Neuronal stem cell (in vitro differentiated cells): ENCODE measurements at regions not wholly inside any gene's neighbourhood (a gene's known extent, or its start where the extent isn't known, plus 50 kb on each side); places are given as distances from the start of the nearest gene placed in this dataset.

ENCODE experiments used
- DNase-seq: peaks from one replicate; pipeline ENCODE4 v3.0.0-alpha.2; 2013; ENCODE audit warnings: low spot score
- H2AFZ ChIP-seq: one replicate; pipeline ENCODE4 v1.6.1; 2013; ENCODE audit warnings: mild to moderate bottlenecking, low read length, inconsistent platforms
- H2AK5ac ChIP-seq: 2 replicates; pipeline ENCODE4 v1.6.1; 2013; ENCODE audit warnings: low read depth, mild to moderate bottlenecking, inconsistent platforms, low read length, moderate library complexity, mixed read lengths
- H2BK120ac ChIP-seq: 2 replicates; pipeline ENCODE4 v1.6.1; 2013; ENCODE audit warnings: low read depth, mild to moderate bottlenecking, inconsistent platforms, low read length, moderate library complexity, mixed read lengths
- H2BK12ac ChIP-seq: one replicate; pipeline ENCODE4 v1.6.1; 2013; ENCODE audit warnings: low read length, inconsistent platforms
- H2BK15ac ChIP-seq: 2 replicates; pipeline ENCODE4 v1.6.1; 2013; ENCODE audit warnings: mild to moderate bottlenecking, low read length, inconsistent platforms, mixed read lengths
- H2BK5ac ChIP-seq: one replicate; pipeline ENCODE4 v1.6.1; 2013; ENCODE audit warnings: inconsistent platforms, mild to moderate bottlenecking, low read length, moderate library complexity
- H3K14ac ChIP-seq: one replicate; pipeline ENCODE4 v1.6.1; 2013; ENCODE audit warnings: low read length, inconsistent platforms
- H3K18ac ChIP-seq: 2 replicates; pipeline ENCODE4 v1.6.1; 2013; ENCODE audit warnings: low read length, inconsistent platforms
- H3K23ac ChIP-seq: 2 replicates; pipeline ENCODE4 v1.6.1; 2013; ENCODE audit warnings: low read depth, mild to moderate bottlenecking, mixed read lengths, low read length, inconsistent platforms; ENCODE audit not compliant: poor library complexity
- H3K27ac ChIP-seq: replicated peaks from 3 replicates; pipeline ENCODE4 v1.5.1; 2013; ENCODE audit warnings: low read length, inconsistent platforms
- H3K27me3 ChIP-seq, 3 experiments: 2 replicates each; pipeline ENCODE4 v1.6.1; 2013; ENCODE audit warnings: low read length in 3 of 3, mild to moderate bottlenecking in 2 of 3, inconsistent platforms in 1 of 3, low read depth in 1 of 3, mixed read lengths in 1 of 3, moderate library complexity in 1 of 3; ENCODE audit not compliant: control insufficient read depth in 3 of 3, insufficient read depth in 3 of 3
- H3K36me3 ChIP-seq, 2 donors: replicated peaks in 1 of 2; 2 replicates each; pipeline ENCODE4 v1.6.1; 2013; ENCODE audit warnings: low read length in 2 of 2; ENCODE audit not compliant: control insufficient read depth in 2 of 2, insufficient read depth in 2 of 2
- H3K4ac ChIP-seq: 2 replicates; pipeline ENCODE4 v1.6.1; 2013; ENCODE audit warnings: inconsistent platforms, mild to moderate bottlenecking, low read length, moderate library complexity
- H3K4me1 ChIP-seq, 2 donors: 1 replicate in 1 of 2; 2 replicates in 1 of 2; pipeline ENCODE4 v1.6.1; 2013; ENCODE audit warnings: low read length in 2 of 2, low read depth in 1 of 2; ENCODE audit not compliant: control insufficient read depth in 2 of 2, insufficient read depth in 1 of 2
- H3K4me2 ChIP-seq: one replicate; pipeline ENCODE4 v1.6.1; 2013; ENCODE audit warnings: mild to moderate bottlenecking, low read length, inconsistent platforms; ENCODE audit not compliant: insufficient read depth, poor library complexity, severe bottlenecking
- H3K4me3 ChIP-seq, 2 donors: 2 replicates each; pipeline ENCODE4 v1.5.1; 2013; ENCODE audit warnings: low read length in 2 of 2, mild to moderate bottlenecking in 2 of 2, inconsistent platforms in 1 of 2, moderate library complexity in 1 of 2
- H3K79me1 ChIP-seq: one replicate; pipeline ENCODE4 v1.6.1; 2013; ENCODE audit warnings: low read depth, mild to moderate bottlenecking, inconsistent platforms, low read length, moderate library complexity
- H3K9ac ChIP-seq: one replicate; pipeline ENCODE4 v1.6.1; 2013; ENCODE audit warnings: mild to moderate bottlenecking, low read depth, low read length, inconsistent platforms; ENCODE audit not compliant: poor library complexity
- H3K9me3 ChIP-seq, 2 donors: replicated peaks in 1 of 2; 2 replicates each; pipeline versions ENCODE3 to v1.6.1; 2013; ENCODE audit warnings: low read length in 2 of 2, mild to moderate bottlenecking in 2 of 2, inconsistent platforms in 1 of 2, low read depth in 1 of 2, mixed read lengths in 1 of 2, moderate library complexity in 1 of 2; ENCODE audit not compliant: control insufficient read depth in 2 of 2, insufficient read depth in 1 of 2
- H4K8ac ChIP-seq: one replicate; pipeline ENCODE4 v1.6.1; 2013; ENCODE audit warnings: low read depth, mild to moderate bottlenecking, inconsistent platforms, low read length, moderate library complexity
- H4K91ac ChIP-seq: one replicate; pipeline ENCODE4 v1.6.1; 2013; ENCODE audit warnings: low read length, low read depth, mild to moderate bottlenecking, inconsistent platforms; ENCODE audit not compliant: poor library complexity
- WGBS, 2 donors: extraction: QIAGEN DNeasy Blood & Tissue Kit; methylation state at CpG; one replicate each; pipeline ENCODE4 v1.1.7; 2013; ENCODE audit warnings: missing lambda C conversion rate in 2 of 2, mixed read lengths in 1 of 2; ENCODE audit not compliant: insufficient read length in 2 of 2, insufficient replicate concordance in 1 of 2; ENCODE audit errors: extremely low coverage in 2 of 2; 5-methylcytosine and 5-hydroxymethylcytosine counted together

- Histone ChIP-seq H3K4me1 (peaks cover 0 to 6% of the 10 kb centered on the region in 2 donors), H2BK5ac (no peak overlapping the region), H2BK15ac (no peak overlapping the region), H3K9ac (no peak overlapping the region), H2BK120ac (no peak overlapping the region), H3K4ac (no peak overlapping the region), H2BK12ac (no peak overlapping the region), H3K9me3 (peaks cover 0 to 3% of the 10 kb centered on the region in 2 donors), H3K4me3 (no peak overlapping the region), H4K91ac (no peak overlapping the region), H3K18ac (peak overlapping the region; percentile 55), H3K36me3 (no peaks in the 10 kb centered on the region), H3K79me1 (no peaks in the 10 kb centered on the region), H3K27ac (no peak overlapping the region), H3K27me3 (peaks cover 0 to 3% (median 0%) of the 10 kb centered on the region in 3 experiments), H3K14ac (no peak overlapping the region), H2AK5ac (no peak overlapping the region), H2AFZ (no peak overlapping the region), H3K23ac (no peak overlapping the region), H3K4me2 (no peak overlapping the region), H4K8ac (no peak overlapping the region)
- no CpG with 5 or more reads among the region's 11 CpGs for WGBS, 2 donors
- DNase-seq, result no peak
Observed at GRCh38 chr11:44510372-44510771, 55.1 kb upstream of the CD82 start.

DNA sequence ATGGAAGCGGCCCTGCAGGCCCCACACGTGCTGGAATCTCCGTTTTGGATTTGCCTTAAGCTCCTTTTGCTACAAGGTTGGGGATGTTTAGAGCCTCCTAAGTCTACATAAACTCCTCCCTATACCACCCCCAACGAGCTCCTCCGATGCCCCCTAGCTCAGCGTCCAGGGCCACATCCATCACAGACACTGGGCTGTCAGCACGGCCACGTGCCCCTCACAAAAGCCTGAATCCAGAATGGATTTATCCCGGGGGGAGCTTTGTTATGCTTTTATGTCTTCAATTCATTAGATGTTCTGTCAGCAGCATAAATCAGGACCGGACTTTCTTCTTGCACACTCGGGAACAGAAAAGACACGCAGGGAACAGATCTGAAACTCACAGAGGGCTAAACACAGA, 52.6 kb upstream of the CD82 start:
- DNase-seq, result no peak
- Histone ChIP-seq H3K18ac (no peak overlapping the region), H2AFZ (no peak overlapping the region), H4K91ac (no peak overlapping the region), H2BK120ac (no peak overlapping the region), H3K4me3 (no peak overlapping the region), H3K4me1 (peaks cover 0 to 6% of the 10 kb centered on the region in 2 donors), H3K79me1 (no peaks in the 10 kb centered on the region), H4K8ac (no peak overlapping the region), H3K27me3 (peaks cover 0 to 3% (median 0%) of the 10 kb centered on the region in 3 experiments), H2BK5ac (no peak overlapping the region), H3K9me3 (no peaks in the 10 kb centered on the region), H2BK12ac (no peak overlapping the region), H3K14ac (no peak overlapping the region), H3K9ac (no peak overlapping the region), H3K4ac (no peak overlapping the region), H3K36me3 (no peaks in the 10 kb centered on the region), H3K27ac (no peak overlapping the region), H3K23ac (no peak overlapping the region), H2BK15ac (no peak overlapping the region), H3K4me2 (no peak overlapping the region), H2AK5ac (no peak overlapping the region)
- WGBS, 2 donors, result no CpG with 5 or more reads among the region's 12 CpGs

- Histone ChIP-seq H2AFZ (no peak overlapping the region), H2BK12ac (no peak overlapping the region), H4K91ac (no peak overlapping the region), H2AK5ac (no peak overlapping the region), H3K4me3 (no peak overlapping the region), H3K14ac (no peak overlapping the region), H3K9me3 (no peaks in the 10 kb centered on the region), H3K79me1 (no peaks in the 10 kb centered on the region), H3K27me3 (peaks cover 0 to 16% (median 0%) of the 10 kb centered on the region in 3 experiments), H3K23ac (no peak overlapping the region), H2BK120ac (no peak overlapping the region), H3K18ac (no peak overlapping the region), H4K8ac (no peak overlapping the region), H2BK15ac (no peak overlapping the region), H3K4ac (no peak overlapping the region), H3K36me3 (no peaks in the 10 kb centered on the region), H2BK5ac (no peak overlapping the region), H3K27ac (no peak overlapping the region), H3K9ac (no peak overlapping the region), H3K4me1 (peaks cover 0 to 5% of the 10 kb centered on the region in 2 donors), H3K4me2 (no peak overlapping the region)
- DNase-seq, result no peak
- WGBS, 2 donors, result no CpG with 5 or more reads among the region's 2 CpGs
Observed at GRCh38 chr11:44515048-44515447, 50.4 kb upstream of the CD82 start.
